Epithelial cell of esophagus (primary cell): ENCODE measurements at regions not wholly inside any gene's neighbourhood (a gene's known extent, or its start where the extent isn't known, plus 50 kb on each side); places are given as distances from the start of the nearest gene placed in this dataset.
"Not testable (repeated sequence)": the region's sequence is repeated elsewhere in the genome, so short reads cannot be mapped to it uniquely, and the experiment has no call there.

Experiments
- DNase-seq: peaks from one replicate; pipeline ENCODE4 v3.0.0; 2010; ENCODE audit warnings: low read depth
- H3K4me3 ChIP-seq: 2 replicates; pipeline ENCODE4 v1.5.1; 2011; ENCODE audit warnings: mild to moderate bottlenecking, low read length, control low read depth
- CTCF ChIP-seq: IDR thresholded peaks from 2 replicates; pipeline ENCODE4 v1.5.1; 2011; ENCODE audit warnings: low read depth, mild to moderate bottlenecking, low read length, control low read depth, inconsistent platforms; ENCODE audit not compliant: insufficient read depth; ENCODE audit errors: missing control alignments

- H3K4me3 ChIP-seq = no peak overlapping the region
- DNase-seq = no peak
- no peak for TF ChIP-seq CTCF
These were observed 70.7 kb downstream of the CHRD start for GRCh38 chr3:184450547-184450946.

- no peak for DNase-seq
- H3K4me3 ChIP-seq = no peak overlapping the region
- TF ChIP-seq CTCF = no peak
These were observed 73.4 kb downstream of the CHRD start for GRCh38 chr3:184453296-184453695.

- no peak overlapping the region for H3K4me3 ChIP-seq
- no peak for DNase-seq
These were observed 76.1 kb downstream of the CHRD start for GRCh38 chr3:184455991-184456390.

GRCh38 chr3:184456476-184456875 is 76.6 kb downstream of the CHRD start:
- TF ChIP-seq CTCF = no peak
- H3K4me3 ChIP-seq = no peak overlapping the region
- no peak for DNase-seq

More at GRCh38 chr3:184455991-184456390, 76.1 kb downstream of the CHRD start:
- TF ChIP-seq CTCF = no peak

- no peak for DNase-seq
- H3K4me3 ChIP-seq = no peak overlapping the region
- no peak for TF ChIP-seq CTCF
These were observed 77.5 kb downstream of the CHRD start for GRCh38 chr3:184457329-184457728.

GRCh38 chr3:184457784-184458377 is 78.0 kb downstream of the CHRD start:
- not testable (repeated sequence) for DNase-seq, H3K4me3 ChIP-seq

GRCh38 chr3:184459355-184459754 is 79.5 kb downstream of the CHRD start:
- no peak for TF ChIP-seq CTCF
- DNase-seq = no peak
- H3K4me3 ChIP-seq = no peak overlapping the region

- H3K4me3 ChIP-seq = no peak overlapping the region
- no peak for DNase-seq
- TF ChIP-seq CTCF = no peak
These were observed 80.4 kb downstream of the CHRD start for GRCh38 chr3:184460276-184460675.
